WTC11 (cell line): ENCODE measurements at regions not wholly inside any gene's neighbourhood (a gene's known extent, or its start where the extent isn't known, plus 50 kb on each side); places are given as distances from the start of the nearest gene placed in this dataset.

Source experiments
- KAT7 ChIP-seq: sonication (generic); formaldehyde crosslinking; IDR thresholded peaks from 2 replicates; pipeline ENCODE4 v1.8.1; 2023; ENCODE audit warnings: missing genetic modification reagents, mild to moderate bottlenecking, borderline replicate concordance
- TF ChIP-seq, protein P1 (sequence below): fragments of 200-600 bp; IDR thresholded peaks from 2 replicates; pipeline ENCODE4 v1.8.0; 2022; ENCODE audit warnings: antibody characterized with exemption
- TF ChIP-seq, protein P2 (sequence below): sonication (generic); formaldehyde crosslinking; IDR thresholded peaks from 2 replicates; pipeline ENCODE4 v1.8.0; 2022; ENCODE audit warnings: mild to moderate bottlenecking, missing genetic modification reagents

DNA sequence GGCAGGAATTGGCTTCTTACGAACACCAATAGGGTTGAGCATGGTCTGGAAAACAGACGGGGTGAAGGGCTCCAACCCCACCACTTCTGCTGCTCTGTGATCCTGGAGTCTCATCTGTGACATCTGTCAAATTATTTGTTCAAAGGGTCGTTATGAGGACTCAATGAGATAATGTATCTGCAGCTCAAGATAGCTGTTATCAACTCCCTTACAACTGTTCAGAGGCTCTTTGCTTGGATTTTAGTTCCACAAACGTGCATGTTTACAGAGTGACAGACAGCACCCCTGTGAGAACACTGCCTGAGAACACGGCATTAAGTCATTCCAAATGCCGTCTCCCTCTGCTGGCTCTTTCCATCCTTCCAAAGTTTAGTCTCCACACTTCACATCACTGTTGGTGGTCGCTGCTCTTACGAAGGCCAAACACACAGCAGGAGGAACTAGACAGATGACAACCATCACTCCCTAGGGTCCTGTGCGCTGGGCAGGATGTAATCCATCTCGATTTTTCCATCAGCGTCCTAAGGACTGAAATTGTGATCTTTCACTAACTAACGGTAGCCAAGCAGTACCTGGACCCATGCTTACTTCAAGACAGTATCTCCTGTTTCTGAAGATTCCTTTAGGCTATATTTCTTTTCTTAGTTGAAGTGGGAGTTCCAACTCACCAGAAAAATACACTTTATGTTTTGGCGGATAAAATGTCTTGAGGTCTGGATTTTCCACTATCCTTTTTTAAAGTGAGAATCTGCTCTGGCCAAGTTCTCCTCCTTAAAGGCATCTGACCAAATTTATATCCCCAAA is 220.3 kb downstream of the ANAPC1 start:
- TF ChIP-seq, protein P1, sequence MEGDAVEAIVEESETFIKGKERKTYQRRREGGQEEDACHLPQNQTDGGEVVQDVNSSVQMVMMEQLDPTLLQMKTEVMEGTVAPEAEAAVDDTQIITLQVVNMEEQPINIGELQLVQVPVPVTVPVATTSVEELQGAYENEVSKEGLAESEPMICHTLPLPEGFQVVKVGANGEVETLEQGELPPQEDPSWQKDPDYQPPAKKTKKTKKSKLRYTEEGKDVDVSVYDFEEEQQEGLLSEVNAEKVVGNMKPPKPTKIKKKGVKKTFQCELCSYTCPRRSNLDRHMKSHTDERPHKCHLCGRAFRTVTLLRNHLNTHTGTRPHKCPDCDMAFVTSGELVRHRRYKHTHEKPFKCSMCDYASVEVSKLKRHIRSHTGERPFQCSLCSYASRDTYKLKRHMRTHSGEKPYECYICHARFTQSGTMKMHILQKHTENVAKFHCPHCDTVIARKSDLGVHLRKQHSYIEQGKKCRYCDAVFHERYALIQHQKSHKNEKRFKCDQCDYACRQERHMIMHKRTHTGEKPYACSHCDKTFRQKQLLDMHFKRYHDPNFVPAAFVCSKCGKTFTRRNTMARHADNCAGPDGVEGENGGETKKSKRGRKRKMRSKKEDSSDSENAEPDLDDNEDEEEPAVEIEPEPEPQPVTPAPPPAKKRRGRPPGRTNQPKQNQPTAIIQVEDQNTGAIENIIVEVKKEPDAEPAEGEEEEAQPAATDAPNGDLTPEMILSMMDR: no peak
- TF ChIP-seq, protein P2, sequence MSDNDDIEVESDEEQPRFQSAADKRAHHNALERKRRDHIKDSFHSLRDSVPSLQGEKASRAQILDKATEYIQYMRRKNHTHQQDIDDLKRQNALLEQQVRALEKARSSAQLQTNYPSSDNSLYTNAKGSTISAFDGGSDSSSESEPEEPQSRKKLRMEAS (CRISPR knock-in tag): no peak
- TF ChIP-seq KAT7 (CRISPR knock-in tag): no peak
